Loucy (cell line): ENCODE measurements at regions not wholly inside any gene's neighbourhood (a gene's known extent, or its start where the extent isn't known, plus 50 kb on each side); places are given as distances from the start of the nearest gene placed in this dataset.

Experiments used
- H2AFZ ChIP-seq: fragments of 200-600 bp; sonication (generic); 2 replicates; pipeline ENCODE4 v1.6.0; 2016; ENCODE audit warnings: antibody characterized with exemption, mild to moderate bottlenecking, low read length, moderate library complexity
- H3F3A ChIP-seq: fragments of 200-600 bp; 2 replicates; pipeline ENCODE4 v1.6.0; 2016; ENCODE audit warnings: antibody characterized with exemption, low read depth, mild to moderate bottlenecking
- H3K27me3 ChIP-seq: fragments of 200-600 bp; sonication (generic); 2 replicates; pipeline ENCODE4 v1.6.1; 2014; ENCODE audit warnings: low read length, mild to moderate bottlenecking; ENCODE audit not compliant: insufficient read depth, poor library complexity, severe bottlenecking
- H3K36me3 ChIP-seq: fragments of 200-600 bp; sonication (generic); 2 replicates; pipeline ENCODE4 v1.6.1; 2016; ENCODE audit warnings: low read length; ENCODE audit not compliant: insufficient read depth
- H3K4me1 ChIP-seq: fragments of 200-600 bp; sonication (generic); 2 replicates; pipeline ENCODE4 v1.5.1; 2014; ENCODE audit warnings: low read length, mild to moderate bottlenecking; ENCODE audit not compliant: insufficient read depth, poor library complexity, severe bottlenecking
- H3K4me2 ChIP-seq: fragments of 200-600 bp; sonication (generic); 2 replicates; pipeline ENCODE4 v1.6.0; 2014; ENCODE audit warnings: antibody characterized with exemption, low read length, low read depth, mild to moderate bottlenecking; ENCODE audit not compliant: poor library complexity, severe bottlenecking
- H3K4me3 ChIP-seq: fragments of 200-600 bp; sonication (generic); 2 replicates; pipeline ENCODE4 v1.5.1; 2014; ENCODE audit warnings: low read length, mild to moderate bottlenecking, mixed read lengths; ENCODE audit not compliant: poor library complexity, severe bottlenecking
- H3K79me2 ChIP-seq: fragments of 200-600 bp; sonication (generic); 2 replicates; pipeline ENCODE4 v1.6.1; 2014; ENCODE audit warnings: low read length; ENCODE audit not compliant: insufficient read depth
- H3K9ac ChIP-seq: fragments of 200-600 bp; sonication (generic); 2 replicates; pipeline ENCODE4 v1.6.0; 2014; ENCODE audit warnings: mild to moderate bottlenecking, low read depth, low read length, moderate library complexity; ENCODE audit not compliant: poor library complexity, severe bottlenecking
- H3K9me2 ChIP-seq: fragments of 200-600 bp; sonication (generic); replicated peaks from 2 replicates; pipeline ENCODE4 v1.6.1; 2016; ENCODE audit warnings: low read depth, low read length, mixed read lengths
- H3K9me3 ChIP-seq: fragments of 200-600 bp; sonication (generic); 2 replicates; pipeline ENCODE4 v1.6.1; 2014; ENCODE audit warnings: mild to moderate bottlenecking, antibody characterized with exemption, low read length, low read depth; ENCODE audit not compliant: insufficient read depth
- H4K20me1 ChIP-seq: fragments of 200-600 bp; sonication (generic); 2 replicates; pipeline ENCODE4 v1.6.0; 2014; ENCODE audit warnings: antibody characterized with exemption, low read length, mild to moderate bottlenecking; ENCODE audit not compliant: insufficient read depth, poor library complexity, severe bottlenecking
- EZH2phosphoT487 ChIP-seq: fragments of 200-600 bp; IDR thresholded peaks from 2 replicates; pipeline ENCODE4 v1.6.1; 2018; ENCODE audit warnings: antibody characterized with exemption, mild to moderate bottlenecking, moderate library complexity, borderline replicate concordance
- TF ChIP-seq, protein P1 (sequence below): fragments of 200-600 bp; sonication (generic); conservative IDR thresholded peaks from 2 replicates; pipeline ENCODE4 v1.5.1; 2014; ENCODE audit warnings: mild to moderate bottlenecking, antibody characterized with exemption, low read length

DNA sequence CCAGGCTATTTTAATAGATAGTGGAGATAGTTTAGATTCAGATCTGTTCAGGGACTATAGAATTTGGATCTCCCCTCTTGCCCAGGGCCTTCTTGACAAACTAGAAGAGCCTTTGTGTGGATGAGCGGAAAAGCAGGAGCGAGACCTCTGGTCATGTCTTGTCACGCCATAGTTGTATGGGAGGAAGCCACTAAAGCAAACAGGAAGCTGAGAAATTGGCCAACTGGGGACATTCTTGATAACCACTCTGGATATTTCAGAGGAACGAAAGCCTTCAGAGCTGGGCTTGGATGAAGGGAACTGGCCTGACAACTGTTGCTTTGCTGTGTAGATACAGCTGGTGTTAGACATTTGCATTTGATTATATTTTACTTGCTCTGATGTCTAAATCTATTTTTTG is 54.1 kb upstream of the EXOC2 start:
- no peak for TF ChIP-seq EZH2phosphoT487
- TF ChIP-seq, protein P1, sequence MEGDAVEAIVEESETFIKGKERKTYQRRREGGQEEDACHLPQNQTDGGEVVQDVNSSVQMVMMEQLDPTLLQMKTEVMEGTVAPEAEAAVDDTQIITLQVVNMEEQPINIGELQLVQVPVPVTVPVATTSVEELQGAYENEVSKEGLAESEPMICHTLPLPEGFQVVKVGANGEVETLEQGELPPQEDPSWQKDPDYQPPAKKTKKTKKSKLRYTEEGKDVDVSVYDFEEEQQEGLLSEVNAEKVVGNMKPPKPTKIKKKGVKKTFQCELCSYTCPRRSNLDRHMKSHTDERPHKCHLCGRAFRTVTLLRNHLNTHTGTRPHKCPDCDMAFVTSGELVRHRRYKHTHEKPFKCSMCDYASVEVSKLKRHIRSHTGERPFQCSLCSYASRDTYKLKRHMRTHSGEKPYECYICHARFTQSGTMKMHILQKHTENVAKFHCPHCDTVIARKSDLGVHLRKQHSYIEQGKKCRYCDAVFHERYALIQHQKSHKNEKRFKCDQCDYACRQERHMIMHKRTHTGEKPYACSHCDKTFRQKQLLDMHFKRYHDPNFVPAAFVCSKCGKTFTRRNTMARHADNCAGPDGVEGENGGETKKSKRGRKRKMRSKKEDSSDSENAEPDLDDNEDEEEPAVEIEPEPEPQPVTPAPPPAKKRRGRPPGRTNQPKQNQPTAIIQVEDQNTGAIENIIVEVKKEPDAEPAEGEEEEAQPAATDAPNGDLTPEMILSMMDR = no peak
- Histone ChIP-seq H3K4me2 (no peak overlapping the region), H4K20me1 (no peaks in the 10 kb centered on the region), H3K79me2 (no peaks in the 10 kb centered on the region), H3K9me3 (no peaks in the 10 kb centered on the region), H3K9me2 (no peaks in the 10 kb centered on the region), H3K27me3 (no peaks in the 10 kb centered on the region), H3K36me3 (no peaks in the 10 kb centered on the region), H2AFZ (no peak overlapping the region), H3F3A (no peaks in the 10 kb centered on the region), H3K4me1 (no peaks in the 10 kb centered on the region), H3K4me3 (no peak overlapping the region), H3K9ac (no peak overlapping the region)

- Histone ChIP-seq H3K79me2 (no peaks in the 10 kb centered on the region), H3K9me2 (no peaks in the 10 kb centered on the region), H3K9me3 (no peaks in the 10 kb centered on the region), H3K36me3 (no peaks in the 10 kb centered on the region), H4K20me1 (no peaks in the 10 kb centered on the region), H3K4me3 (no peak overlapping the region), H3F3A (no peaks in the 10 kb centered on the region), H3K4me1 (no peaks in the 10 kb centered on the region), H3K9ac (no peak overlapping the region), H2AFZ (no peak overlapping the region), H3K27me3 (no peaks in the 10 kb centered on the region), H3K4me2 (no peak overlapping the region)
- TF ChIP-seq, protein P1 = no peak
- TF ChIP-seq EZH2phosphoT487 = no peak
Measured at GRCh38 chr6:744666-745353, 51.9 kb upstream of the EXOC2 start.

- Histone ChIP-seq H4K20me1 (no peaks in the 10 kb centered on the region), H3K9me3 (no peaks in the 10 kb centered on the region), H2AFZ (no peak overlapping the region), H3F3A (no peaks in the 10 kb centered on the region), H3K9ac (no peak overlapping the region), H3K36me3 (no peaks in the 10 kb centered on the region), H3K4me2 (no peak overlapping the region), H3K79me2 (no peaks in the 10 kb centered on the region), H3K4me3 (no peak overlapping the region), H3K4me1 (no peaks in the 10 kb centered on the region), H3K9me2 (no peaks in the 10 kb centered on the region), H3K27me3 (no peaks in the 10 kb centered on the region)
- TF ChIP-seq EZH2phosphoT487 = no peak
Measured at GRCh38 chr6:743320-744096, 50.6 kb upstream of the EXOC2 start.
